ENCODE measurements at regions not wholly inside any gene's neighbourhood (a gene's known extent, or its start where the extent isn't known, plus 50 kb on each side); places are given as distances from the start of the nearest gene placed in this dataset.

DNA sequence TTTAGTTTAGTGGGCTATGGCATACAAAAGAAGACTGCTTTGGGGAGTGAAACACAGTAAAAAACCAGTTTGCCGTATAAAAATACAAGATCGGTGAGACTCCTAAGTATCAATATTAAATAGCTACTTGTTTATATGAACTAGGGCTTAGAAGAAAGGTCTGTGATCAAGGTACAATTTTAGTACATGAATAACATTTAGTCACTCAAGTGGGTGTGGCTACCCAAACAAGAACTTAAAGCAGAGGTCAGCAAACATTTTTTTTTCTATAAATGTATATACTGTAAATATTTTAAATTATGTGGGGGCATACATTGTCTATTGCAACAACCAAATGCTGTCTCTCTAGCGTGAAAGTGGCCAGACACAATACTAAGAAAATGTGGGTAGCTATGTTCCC lies 1452.5 kb upstream of the NUDT12 start:
- no peak for TF ChIP-seq CTCF (IDR thresholded peaks at IDR 0.05)
- TF ChIP-seq POLR2A (IDR thresholded peaks at IDR 0.05), result no peak
- no peak for TF ChIP-seq POLR2AphosphoS5 (IDR thresholded peaks at IDR 0.05)
- no peak for TF ChIP-seq EP300 (IDR thresholded peaks at IDR 0.05)

Data from sigmoid colon (tissue), 4 donors.